Epithelial cell of esophagus (primary cell): ENCODE measurements at regions not wholly inside any gene's neighbourhood (a gene's known extent, or its start where the extent isn't known, plus 50 kb on each side); places are given as distances from the start of the nearest gene placed in this dataset.
"Not testable (repeated sequence)": the region's sequence is repeated elsewhere in the genome, so short reads cannot be mapped to it uniquely, and the experiment has no call there.

Experiments
- DNase-seq: peaks from one replicate; pipeline ENCODE4 v3.0.0; 2010; ENCODE audit warnings: low read depth
- H3K4me3 ChIP-seq: 2 replicates; pipeline ENCODE4 v1.5.1; 2011; ENCODE audit warnings: mild to moderate bottlenecking, low read length, control low read depth
- CTCF ChIP-seq: IDR thresholded peaks from 2 replicates; pipeline ENCODE4 v1.5.1; 2011; ENCODE audit warnings: low read depth, mild to moderate bottlenecking, low read length, control low read depth, inconsistent platforms; ENCODE audit not compliant: insufficient read depth; ENCODE audit errors: missing control alignments

- no peak for TF ChIP-seq CTCF
- DNase-seq = no peak
- no peak overlapping the region for H3K4me3 ChIP-seq
These were observed 226.3 kb downstream of the RCHY1 start for GRCh38 chr4:75287738-75288517.

GRCh38 chr4:75285837-75286236 lies 228.4 kb downstream of the RCHY1 start:
- H3K4me3 ChIP-seq = no peak overlapping the region
- DNase-seq = no peak
- TF ChIP-seq CTCF = no peak

GRCh38 chr4:75284831-75285230 lies 229.4 kb downstream of the RCHY1 start:
- TF ChIP-seq CTCF = no peak
- no peak for DNase-seq
- H3K4me3 ChIP-seq = no peak overlapping the region

- not testable (repeated sequence) for H3K4me3 ChIP-seq, DNase-seq
These were observed 233.7 kb downstream of the RCHY1 start for GRCh38 chr4:75280461-75280860.

GRCh38 chr4:75259306-75259705 lies 254.9 kb downstream of the RCHY1 start:
- DNase-seq = no peak
- no peak overlapping the region for H3K4me3 ChIP-seq
- no peak for TF ChIP-seq CTCF

GRCh38 chr4:75255261-75255660 lies 258.9 kb downstream of the RCHY1 start:
- TF ChIP-seq CTCF = no peak
- no peak overlapping the region for H3K4me3 ChIP-seq
- DNase-seq = no peak

- DNase-seq = no peak
- H3K4me3 ChIP-seq = no peak overlapping the region
- no peak for TF ChIP-seq CTCF
These were observed 259.5 kb downstream of the RCHY1 start for GRCh38 chr4:75254745-75255144.

GRCh38 chr4:75253094-75253493 lies 261.1 kb downstream of the RCHY1 start:
- H3K4me3 ChIP-seq, DNase-seq: not testable (repeated sequence)
